ENCODE measurements at regions not wholly inside any gene's neighbourhood (a gene's known extent, or its start where the extent isn't known, plus 50 kb on each side); places are given as distances from the start of the nearest gene placed in this dataset.

GRCh38 chr3:164390046-164390445 lies 688.2 kb downstream of the SI start:
- Histone ChIP-seq H4K20me1 (ENCODE audit: insufficient read depth, low read length) (no peaks in the 10 kb centered on the region), H3K4me1 (ENCODE audit: control insufficient read depth in 1 of 2, insufficient read depth in 2 of 2, low read length in 2 of 2) (no peaks in the 10 kb centered on the region), H3K27ac (ENCODE audit: low read depth in 1 of 2, low read length in 2 of 2) (no peak overlapping the region), H3K79me2 (ENCODE audit: insufficient read depth, low read length) (no peaks in the 10 kb centered on the region), H3K4me3 (replicated peaks in 1 of 3; ENCODE audit: low read depth in 2 of 3, low read length in 3 of 3) (no peak overlapping the region), H3K36me3 (replicated peaks in 1 of 2; ENCODE audit: control insufficient read depth in 1 of 2, insufficient read depth in 2 of 2, low read length in 2 of 2) (no peaks in the 10 kb centered on the region), H3K4me2 (replicated peaks; ENCODE audit: extremely low read depth, low read length, poor library complexity, severe bottlenecking) (no peak overlapping the region), H2AFZ (ENCODE audit: insufficient read depth, low read depth, low read length, poor library complexity, severe bottlenecking) (no peak overlapping the region), H3K9ac (ENCODE audit: insufficient read depth, low read length, poor library complexity, severe bottlenecking) (no peak overlapping the region), H3K27me3 (ENCODE audit: control insufficient read depth in 2 of 2, insufficient read depth in 2 of 2, low read length in 2 of 2) (no peaks in the 10 kb centered on the region), H3K9me3 (replicated peaks in 1 of 2; ENCODE audit: control insufficient read depth in 1 of 2, insufficient read depth in 1 of 2, low read length in 2 of 2) (no peaks in the 10 kb centered on the region)
- H3K36me3 Mint-ChIP-seq = no peaks in the 10 kb centered on the region
- no peak overlapping the region for H3K4me3 Mint-ChIP-seq
- intact Hi-C loops (cut with micrococcal nuclease) = no loop called here
- H3K27me3 Mint-ChIP-seq (ENCODE audit: low read depth in 3 of 3) = peaks cover 0 to 1% (median 0%) of the 10 kb centered on the region in 3 donors
- H3K4me1 Mint-ChIP-seq = no peaks in the 10 kb centered on the region
- TF ChIP-seq, protein P1, sequence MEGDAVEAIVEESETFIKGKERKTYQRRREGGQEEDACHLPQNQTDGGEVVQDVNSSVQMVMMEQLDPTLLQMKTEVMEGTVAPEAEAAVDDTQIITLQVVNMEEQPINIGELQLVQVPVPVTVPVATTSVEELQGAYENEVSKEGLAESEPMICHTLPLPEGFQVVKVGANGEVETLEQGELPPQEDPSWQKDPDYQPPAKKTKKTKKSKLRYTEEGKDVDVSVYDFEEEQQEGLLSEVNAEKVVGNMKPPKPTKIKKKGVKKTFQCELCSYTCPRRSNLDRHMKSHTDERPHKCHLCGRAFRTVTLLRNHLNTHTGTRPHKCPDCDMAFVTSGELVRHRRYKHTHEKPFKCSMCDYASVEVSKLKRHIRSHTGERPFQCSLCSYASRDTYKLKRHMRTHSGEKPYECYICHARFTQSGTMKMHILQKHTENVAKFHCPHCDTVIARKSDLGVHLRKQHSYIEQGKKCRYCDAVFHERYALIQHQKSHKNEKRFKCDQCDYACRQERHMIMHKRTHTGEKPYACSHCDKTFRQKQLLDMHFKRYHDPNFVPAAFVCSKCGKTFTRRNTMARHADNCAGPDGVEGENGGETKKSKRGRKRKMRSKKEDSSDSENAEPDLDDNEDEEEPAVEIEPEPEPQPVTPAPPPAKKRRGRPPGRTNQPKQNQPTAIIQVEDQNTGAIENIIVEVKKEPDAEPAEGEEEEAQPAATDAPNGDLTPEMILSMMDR (IDR thresholded peaks at IDR 0.05) = no peak
- H3K27ac Mint-ChIP-seq = no peak overlapping the region
- peaks cover 0 to 3% (median 0%) of the 10 kb centered on the region in 7 donors for H3K9me3 Mint-ChIP-seq
- no peak for DNase-seq

DNA sequence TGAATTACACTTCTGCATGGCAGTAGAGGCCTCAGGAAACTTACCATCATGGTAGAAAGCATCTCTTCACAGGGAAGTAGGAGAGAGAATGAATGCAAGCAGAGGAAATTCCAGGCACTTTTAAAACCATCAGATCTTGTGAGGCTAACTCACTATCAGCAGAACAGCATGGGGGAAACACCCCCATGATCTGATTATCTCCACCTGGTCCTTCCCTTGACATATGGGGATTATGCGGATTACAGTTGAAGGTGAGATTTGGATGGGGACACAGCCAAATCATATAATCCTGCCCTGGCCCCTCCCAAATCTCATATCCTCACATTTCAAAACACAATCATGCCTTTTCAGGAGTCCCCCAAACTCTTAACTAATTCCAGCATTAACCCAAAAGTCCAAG lies 691.1 kb downstream of the SI start:
- Mint-ChIP-seq H3K27ac (no peak overlapping the region), H3K36me3 (no peaks in the 10 kb centered on the region), H3K4me1 (no peaks in the 10 kb centered on the region), H3K9me3 (peaks cover 0 to 3% (median 0%) of the 10 kb centered on the region in 7 donors), H3K4me3 (no peak overlapping the region), H3K27me3 (ENCODE audit: low read depth in 3 of 3) (peaks cover 0 to 1% (median 0%) of the 10 kb centered on the region in 3 donors)
- no peak for DNase-seq
- no peaks in the 10 kb centered on the region for H3K79me2 ChIP-seq (ENCODE audit: insufficient read depth, low read length)
- H3K27ac ChIP-seq (ENCODE audit: low read depth in 1 of 2, low read length in 2 of 2) = no peak overlapping the region
- H3K9ac ChIP-seq (ENCODE audit: insufficient read depth, low read length, poor library complexity, severe bottlenecking) = no peak overlapping the region
- no peaks in the 10 kb centered on the region for H3K36me3 ChIP-seq (replicated peaks in 1 of 2; ENCODE audit: control insufficient read depth in 1 of 2, insufficient read depth in 2 of 2, low read length in 2 of 2)
- H3K9me3 ChIP-seq (replicated peaks in 1 of 2; ENCODE audit: control insufficient read depth in 1 of 2, insufficient read depth in 1 of 2, low read length in 2 of 2) = no peaks in the 10 kb centered on the region
- no CpG with 5 or more reads among the region's 1 CpG for WGBS (ENCODE audit: insufficient coverage)
- H4K20me1 ChIP-seq (ENCODE audit: insufficient read depth, low read length) = no peaks in the 10 kb centered on the region
- TF ChIP-seq, protein P1 (IDR thresholded peaks at IDR 0.05) = no peak
- intact Hi-C loops (cut with micrococcal nuclease) = no loop called here
- no peak overlapping the region for H2AFZ ChIP-seq (ENCODE audit: insufficient read depth, low read depth, low read length, poor library complexity, severe bottlenecking)
- no peak overlapping the region for H3K4me3 ChIP-seq (replicated peaks in 1 of 3; ENCODE audit: low read depth in 2 of 3, low read length in 3 of 3)
- no peaks in the 10 kb centered on the region for H3K4me1 ChIP-seq (ENCODE audit: control insufficient read depth in 1 of 2, insufficient read depth in 2 of 2, low read length in 2 of 2)
- H3K4me2 ChIP-seq (replicated peaks; ENCODE audit: extremely low read depth, low read length, poor library complexity, severe bottlenecking) = no peak overlapping the region
- no peaks in the 10 kb centered on the region for H3K27me3 ChIP-seq (ENCODE audit: control insufficient read depth in 2 of 2, insufficient read depth in 2 of 2, low read length in 2 of 2)

All from CD14-positive monocyte (primary cell).